Astrocyte of the hippocampus (primary cell): ENCODE measurements at regions not wholly inside any gene's neighbourhood (a gene's known extent, or its start where the extent isn't known, plus 50 kb on each side); places are given as distances from the start of the nearest gene placed in this dataset.
"Not testable (repeated sequence)": the region's sequence is repeated elsewhere in the genome, so short reads cannot be mapped to it uniquely, and the experiment has no call there.

Experiments
- DNase-seq: peaks from one replicate; pipeline ENCODE4 v3.0.0; 2011; ENCODE audit warnings: low read depth, low spot score

GRCh38 chr14:104479901-104480300, 99.7 kb upstream of the C14orf180 start:
- no peak for DNase-seq

- no peak for DNase-seq
These were observed 98.2 kb upstream of the C14orf180 start for GRCh38 chr14:104481323-104481722.

DNA sequence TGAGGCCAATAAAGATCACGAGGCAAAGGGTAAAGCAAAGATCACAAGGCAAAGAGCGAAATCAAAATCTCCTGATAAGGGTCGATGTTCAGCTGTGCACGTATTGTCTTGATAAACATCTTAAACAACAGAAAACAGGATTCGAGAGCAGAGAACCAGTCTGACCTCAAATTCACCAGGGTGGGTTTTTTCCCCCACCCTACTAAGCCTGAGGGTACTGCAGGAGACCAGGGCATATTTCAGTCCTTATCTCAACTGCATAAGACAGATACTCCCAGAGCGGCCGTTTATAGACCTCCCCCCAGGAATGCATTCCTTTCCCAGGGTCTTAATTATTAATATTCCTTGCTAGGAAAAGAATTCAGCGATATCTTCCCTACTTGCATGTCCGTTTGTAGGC, 97.5 kb upstream of the C14orf180 start:
- DNase-seq = not testable (repeated sequence)

DNA sequence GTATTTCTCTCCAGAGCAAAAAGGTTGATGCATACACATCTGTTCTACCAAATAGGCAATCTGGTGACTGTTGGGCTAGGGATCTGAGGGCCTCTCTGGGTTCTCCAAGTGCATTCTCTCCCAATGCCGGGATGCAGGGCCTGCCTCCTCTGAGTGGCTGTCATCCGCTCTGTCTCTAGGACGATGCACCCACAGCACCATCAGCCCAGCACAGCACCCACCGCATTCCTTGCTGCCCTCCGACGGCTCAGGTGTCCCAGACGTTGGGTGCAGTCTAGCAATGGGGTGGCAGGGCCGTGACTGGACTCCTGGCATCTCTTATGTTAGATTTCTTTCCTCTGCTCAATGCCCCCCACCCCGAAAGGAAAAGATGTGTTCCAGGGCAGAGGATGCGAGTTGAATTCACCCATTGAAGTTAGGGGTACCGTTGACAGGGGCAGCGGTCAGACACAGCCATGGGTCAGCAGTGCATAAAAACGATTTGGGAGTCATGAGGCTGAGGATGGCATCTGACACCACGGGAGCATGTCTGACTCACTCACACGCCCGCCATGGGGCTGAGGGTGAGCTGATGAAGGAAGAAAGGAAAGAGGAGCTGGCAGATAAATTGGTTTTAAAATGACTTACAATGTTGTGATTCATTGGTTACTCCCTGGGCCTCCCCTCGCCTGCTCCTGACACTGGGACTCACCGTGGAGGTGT, 93.2 kb upstream of the C14orf180 start:
- no peak for DNase-seq

DNA sequence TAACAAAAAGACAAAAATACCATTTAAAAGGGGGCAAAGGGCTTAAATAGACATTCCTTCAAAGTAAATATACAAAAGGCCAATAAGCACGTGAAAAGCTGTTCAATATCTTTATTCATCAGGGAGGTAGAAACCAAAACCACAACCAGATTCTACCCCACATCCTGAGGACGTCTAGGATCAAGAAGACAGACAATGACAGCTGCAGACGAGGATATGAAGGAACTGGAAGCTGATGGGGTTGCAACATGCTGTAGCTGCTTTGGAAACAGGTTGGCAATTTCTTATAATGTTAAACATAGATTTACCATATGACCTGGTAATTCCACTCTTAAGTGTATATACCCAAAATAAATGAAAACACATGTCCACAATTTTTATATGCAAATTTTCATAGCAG, 85.1 kb upstream of the C14orf180 start:
- no peak for DNase-seq

GRCh38 chr14:104496095-104496494, 83.5 kb upstream of the C14orf180 start:
- DNase-seq = no peak

GRCh38 chr14:104499784-104500760, 79.5 kb upstream of the C14orf180 start:
- DNase-seq = no peak

- no peak for DNase-seq
These were observed 77.5 kb upstream of the C14orf180 start for GRCh38 chr14:104502060-104502459.

GRCh38 chr14:104503691-104504090, 75.9 kb upstream of the C14orf180 start:
- DNase-seq = no peak

- DNase-seq = no peak
These were observed 75.3 kb upstream of the C14orf180 start for GRCh38 chr14:104504172-104504735.

DNA sequence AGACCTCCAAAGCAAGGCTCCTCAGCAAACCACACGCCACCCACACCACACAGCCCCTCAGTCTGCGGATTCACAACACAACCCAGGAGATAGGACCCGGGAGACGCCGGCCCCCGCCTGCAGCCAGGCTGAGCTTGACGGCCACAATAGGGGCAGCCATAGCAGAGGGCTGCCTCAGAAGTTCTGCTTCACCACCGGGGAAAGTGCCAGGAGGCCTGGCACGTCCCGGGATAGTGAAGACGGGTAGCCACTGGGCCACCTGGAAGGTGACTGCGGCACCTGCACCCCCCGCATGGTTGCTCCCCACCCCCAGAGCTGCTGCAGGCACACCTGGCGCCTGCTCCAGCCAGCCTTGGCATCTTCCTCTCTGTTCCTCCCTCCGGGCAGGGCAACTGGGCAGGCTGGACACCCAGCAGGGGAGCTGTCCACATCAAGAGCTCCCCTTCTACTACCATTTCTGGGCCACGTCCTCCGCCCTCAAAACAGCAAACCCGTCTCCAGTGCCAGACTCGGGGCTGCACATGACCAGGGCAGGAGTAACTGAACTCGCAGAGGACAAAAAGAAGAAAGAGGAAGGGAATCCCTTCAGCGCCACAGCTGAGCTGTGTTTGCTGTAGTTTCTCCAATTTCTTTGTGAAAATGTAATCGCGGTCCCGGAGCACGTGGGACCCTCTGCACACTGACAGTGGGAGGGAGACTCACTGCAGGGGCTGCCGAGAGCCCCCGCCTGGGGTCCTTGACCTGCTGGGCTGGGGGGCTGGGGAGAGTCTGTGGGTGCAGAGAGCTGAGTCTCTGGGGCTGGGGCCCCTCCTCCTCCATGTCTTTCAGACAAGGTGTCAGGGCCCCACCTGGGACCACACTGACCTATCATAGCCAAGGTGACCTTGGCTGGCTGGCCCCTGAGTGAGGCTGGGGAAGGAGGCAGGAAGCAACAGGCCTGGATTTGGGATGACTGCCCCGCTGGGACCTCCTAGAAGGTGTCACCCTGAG, 74.2 kb upstream of the C14orf180 start:
- DNase-seq = no peak

DNA sequence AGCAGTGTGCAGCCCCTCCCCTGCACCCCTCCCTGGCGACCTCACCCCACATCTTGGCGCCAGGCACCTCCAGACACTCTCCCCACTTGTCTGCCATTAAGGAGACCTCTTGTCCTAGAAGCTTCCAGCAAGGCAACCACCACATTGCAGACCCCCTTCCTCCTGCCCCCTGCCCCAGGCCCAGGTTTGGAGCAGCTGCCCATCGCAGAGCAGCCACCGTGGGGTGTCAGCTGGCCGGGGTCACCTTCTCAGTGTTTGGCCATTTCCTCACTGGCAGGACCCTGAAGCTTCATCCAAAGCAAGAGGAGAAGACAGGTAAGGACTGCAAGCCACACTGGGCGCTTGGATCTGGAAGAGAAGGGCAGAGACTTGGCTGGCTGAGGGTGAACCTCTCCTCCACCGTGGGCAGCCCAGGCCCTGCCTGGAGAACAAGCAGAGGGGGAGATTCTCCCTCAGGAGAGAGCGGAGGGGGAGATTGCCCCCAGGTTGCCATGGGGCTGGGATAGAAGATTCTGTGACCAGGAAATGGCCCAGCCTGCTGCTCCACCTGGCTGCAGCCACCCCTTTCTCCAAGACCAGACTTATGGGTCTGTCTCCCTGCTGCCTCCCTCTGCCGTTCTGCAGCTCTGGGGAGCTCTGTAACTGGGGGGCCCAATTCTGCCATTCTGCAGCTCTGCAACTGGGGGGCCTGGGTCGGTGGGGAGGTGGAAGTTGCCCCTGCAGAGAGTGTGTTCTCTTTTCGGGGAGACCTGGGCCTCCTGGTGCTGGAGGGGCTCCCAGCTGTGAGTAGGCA, 72.9 kb upstream of the C14orf180 start:
- DNase-seq = no peak

DNA sequence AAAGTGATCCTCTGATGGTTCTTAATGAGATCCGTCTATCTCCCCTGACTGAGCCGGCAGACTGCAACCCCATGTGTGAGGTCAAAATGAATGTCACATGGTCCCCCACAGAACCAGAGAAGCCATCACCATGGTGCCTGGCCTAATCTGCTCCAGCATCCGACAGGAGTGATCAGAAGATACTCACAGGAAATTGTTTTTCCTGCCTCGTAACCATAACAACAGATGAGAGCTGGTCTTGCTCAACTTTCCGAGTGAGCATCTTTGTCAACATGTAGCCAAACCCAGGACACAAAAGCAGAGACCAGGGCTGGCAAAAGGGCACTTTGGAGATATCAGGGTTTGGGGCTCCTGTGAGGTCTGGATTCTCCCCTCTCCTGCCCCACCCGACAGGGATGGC, 72.1 kb upstream of the C14orf180 start:
- no peak for DNase-seq

DNA sequence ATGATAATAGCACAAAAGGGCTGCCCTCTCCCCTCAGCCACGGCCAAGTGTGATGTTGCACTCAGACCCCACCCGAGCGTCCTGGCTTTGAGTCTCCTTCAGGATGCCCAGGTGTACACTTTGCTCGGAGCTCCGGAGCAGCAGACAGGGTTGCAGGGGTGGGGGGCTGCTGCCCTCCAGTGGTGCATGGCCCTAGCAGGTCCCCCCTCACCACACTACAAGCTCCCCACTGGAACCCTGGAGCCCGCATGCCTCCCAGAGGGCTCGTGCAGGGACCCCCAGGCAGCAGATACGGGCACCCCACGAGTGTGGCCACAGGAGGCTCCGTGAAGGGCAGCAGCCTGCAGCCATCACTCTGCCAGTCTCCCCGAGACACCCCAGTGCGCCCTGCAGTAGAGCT, 69.9 kb upstream of the C14orf180 start:
- DNase-seq = no peak

GRCh38 chr14:104510216-104510615, 69.3 kb upstream of the C14orf180 start:
- no peak for DNase-seq

DNA sequence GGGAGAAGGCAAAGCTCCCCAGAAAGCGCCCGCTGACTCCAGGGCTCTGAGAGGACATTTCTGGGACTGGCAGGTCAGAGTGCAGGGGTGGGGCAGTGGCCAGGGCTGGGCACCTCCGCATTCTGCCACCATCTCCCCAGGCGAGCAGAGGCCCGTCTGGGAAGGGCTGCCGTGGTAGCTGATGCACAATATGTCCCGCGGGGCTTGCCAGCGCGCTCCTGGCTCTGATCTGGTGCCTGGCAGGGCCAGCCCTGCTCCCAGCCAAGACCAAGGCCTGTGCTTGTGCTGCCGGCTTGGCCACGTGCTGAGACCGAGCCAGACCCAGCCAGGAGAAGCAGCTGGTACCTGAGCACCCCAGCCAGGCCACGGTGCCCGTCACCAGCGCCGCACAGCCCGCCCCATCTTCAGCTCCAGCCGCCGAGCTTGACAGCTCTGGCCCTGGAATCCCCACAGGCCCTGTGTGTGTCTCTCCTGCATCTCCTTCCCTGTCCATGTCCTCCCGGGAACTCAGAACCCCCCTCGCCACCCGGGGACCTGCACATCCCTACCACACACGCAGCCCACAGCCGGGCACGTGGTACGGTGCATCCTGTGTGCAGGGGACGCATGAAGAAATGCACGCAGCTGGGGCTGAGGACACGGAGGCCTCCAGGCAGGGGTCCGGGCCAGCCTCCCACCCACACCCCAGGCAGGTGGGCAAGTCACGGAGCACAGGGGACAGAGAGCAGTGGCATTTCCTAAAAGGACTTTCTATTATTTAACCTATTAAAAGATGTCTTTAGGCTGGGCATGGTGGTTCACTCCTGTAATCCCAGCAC, 68.6 kb upstream of the C14orf180 start:
- DNase-seq = no peak

DNA sequence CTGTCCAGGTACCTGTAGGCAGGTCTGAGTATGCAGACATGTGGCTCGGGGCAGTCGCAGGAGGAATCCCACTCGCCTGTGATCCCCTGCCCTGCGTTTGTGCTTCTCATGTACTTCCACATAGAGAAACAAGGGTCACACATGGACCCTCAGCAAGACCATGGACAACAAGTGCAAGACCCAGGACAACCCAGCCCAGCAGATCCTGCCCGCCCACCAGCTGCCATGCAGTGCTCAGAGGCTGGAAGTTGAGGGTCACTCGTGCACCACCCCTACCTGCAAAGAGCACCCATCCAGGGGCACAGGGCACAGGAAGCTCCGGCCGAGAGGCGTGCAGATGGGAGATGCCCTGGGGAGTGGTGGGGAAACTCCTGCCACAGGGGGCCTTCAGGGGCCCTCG, 67.5 kb upstream of the C14orf180 start:
- no peak for DNase-seq

- no peak for DNase-seq
These were observed 66.6 kb upstream of the C14orf180 start for GRCh38 chr14:104512771-104513640.

GRCh38 chr14:104513641-104514046, 65.9 kb upstream of the C14orf180 start:
- DNase-seq = no peak
